SK-N-SH (cell line): ENCODE measurements at regions not wholly inside any gene's neighbourhood (a gene's known extent, or its start where the extent isn't known, plus 50 kb on each side); places are given as distances from the start of the nearest gene placed in this dataset.

Experiments used
- CTCF ChIA-PET: fragments of 300-600, 350-600 bp; formaldehyde crosslinking; extraction: SDS; loops from one replicate; lab custom pipeline; 2021; lab: Yijun Ruan, JAX
- POLR2A ChIA-PET: fragments of 350-600 bp; sonication (Branson Sonifier 250); formaldehyde crosslinking; extraction: SDS; loops from one replicate; lab custom pipeline; 2020; ENCODE audit warnings: antibody characterized with exemption, inconsistent platforms; lab: Yijun Ruan, JAX
- DNase-seq: peaks from one replicate; pipeline ENCODE4 v3.0.0; 2012
- H2AFZ ChIP-seq: fragments of 200-600 bp; sonication (generic); 2 replicates; pipeline ENCODE4 v1.8.1; 2016; ENCODE audit warnings: antibody characterized with exemption, mild to moderate bottlenecking, low read depth
- H3F3A ChIP-seq: fragments of 200-600 bp; sonication (generic); replicated peaks from 2 replicates; pipeline ENCODE3; 2016; ENCODE audit warnings: antibody characterized with exemption, mild to moderate bottlenecking; ENCODE audit not compliant: insufficient read depth
- H3K27ac ChIP-seq, 2 experiments: fragments of 200-500 bp in 1 of 2; fragments of 200-600 bp in 1 of 2; sonication (Bioruptor generic) in 1 of 2; sonication (generic), shearing (Covaris generic) in 1 of 2; 2 replicates each; pipeline versions ENCODE4 v1.5.1 to v1.6.1; 2014 to 2016; ENCODE audit warnings: low read depth in 2 of 2, inconsistent platforms in 1 of 2, low read length in 1 of 2, mild to moderate bottlenecking in 1 of 2, mixed read lengths in 1 of 2
- H3K27me3 ChIP-seq: fragments of 200-600 bp; sonication (generic), shearing (Covaris generic); 2 replicates; pipeline ENCODE4 v1.6.1; 2016; ENCODE audit warnings: mixed run types; ENCODE audit not compliant: insufficient read depth
- H3K36me3 ChIP-seq, 2 experiments: fragments of 200-500 bp in 1 of 2; fragments of 200-600 bp in 1 of 2; sonication (Bioruptor generic) in 1 of 2; sonication (generic) in 1 of 2; replicated peaks in 1 of 2; 2 replicates each; pipeline versions ENCODE3 to v1.5.1; 2014 to 2016; ENCODE audit warnings: low read length in 1 of 2, mild to moderate bottlenecking in 1 of 2; ENCODE audit not compliant: insufficient read depth in 2 of 2, control insufficient read depth in 1 of 2
- H3K4me1 ChIP-seq, 2 experiments: fragments of 200-500 bp in 1 of 2; fragments of 200-600 bp in 1 of 2; sonication (Bioruptor generic) in 1 of 2; sonication (generic), shearing (Covaris generic) in 1 of 2; 2 replicates each; pipeline versions ENCODE4 v1.5.1 to v1.6.1; 2014 to 2016; ENCODE audit warnings: low read depth in 1 of 2, low read length in 1 of 2, mixed run types in 1 of 2; ENCODE audit not compliant: insufficient read depth in 2 of 2, control insufficient read depth in 1 of 2
- H3K4me2 ChIP-seq: fragments of 200-600 bp; sonication (generic), shearing (Covaris generic); 2 replicates; pipeline ENCODE4 v1.6.1; 2017; ENCODE audit warnings: mixed run types
- H3K4me3 ChIP-seq, 2 experiments: fragments of 200-500 bp in 1 of 2; fragments of 200-600 bp in 1 of 2; sonication (Bioruptor generic) in 1 of 2; sonication (generic), shearing (Covaris generic) in 1 of 2; 2 replicates each; pipeline versions ENCODE4 v1.5.1 to v1.8.1; 2014 to 2016; ENCODE audit warnings: low read depth in 2 of 2, inconsistent platforms in 1 of 2, low read length in 1 of 2, mild to moderate bottlenecking in 1 of 2, mixed read lengths in 1 of 2, moderate library complexity in 1 of 2
- H3K79me2 ChIP-seq: fragments of 200-600 bp; sonication (generic); 2 replicates; pipeline ENCODE4 v1.8.1; 2017; ENCODE audit warnings: mild to moderate bottlenecking; ENCODE audit not compliant: insufficient read depth
- H3K9ac ChIP-seq: fragments of 200-600 bp; sonication (generic); 2 replicates; pipeline ENCODE4 v1.6.1; 2017; ENCODE audit warnings: mixed run types
- H3K9me2 ChIP-seq: fragments of 200-600 bp; sonication (generic); 2 replicates; pipeline ENCODE4 v1.6.1; 2017; ENCODE audit warnings: mixed run types
- H3K9me3 ChIP-seq: fragments of 200-600 bp; sonication (generic); 2 replicates; pipeline ENCODE4 v1.6.1; 2017; ENCODE audit warnings: mixed run types, mild to moderate bottlenecking, moderate library complexity
- H4K20me1 ChIP-seq: fragments of 200-600 bp; sonication (generic); 2 replicates; pipeline ENCODE4 v1.6.1; 2017; ENCODE audit warnings: mild to moderate bottlenecking, mixed run types; ENCODE audit not compliant: insufficient read depth
- CHD2 ChIP-seq: fragments of 150-350 bp; IDR thresholded peaks from 2 replicates; pipeline ENCODE4 v1.6.1; 2018; ENCODE audit warnings: low read length; ENCODE audit not compliant: partially characterized antibody
- CTCF ChIP-seq: fragments of 200-600 bp; sonication (generic); IDR thresholded peaks from 2 replicates; pipeline ENCODE4 v1.6.1; 2017; ENCODE audit warnings: antibody characterized with exemption, mild to moderate bottlenecking, moderate library complexity
- EP300 ChIP-seq, 2 experiments: IDR thresholded peaks; 2 replicates each; pipeline versions ENCODE4 v1.4.0 to v1.6.1; 2012; ENCODE audit warnings: borderline replicate concordance in 1 of 2, low read depth in 1 of 2, low read length in 1 of 2
- EZH2phosphoT487 ChIP-seq: fragments of 200-600 bp; sonication (generic); IDR thresholded peaks from 2 replicates; pipeline ENCODE4 v1.6.1; 2017; ENCODE audit warnings: low read depth, mixed run types, mild to moderate bottlenecking, antibody characterized with exemption, moderate library complexity, borderline replicate concordance
- FOSL2 ChIP-seq: IDR thresholded peaks from 2 replicates; pipeline ENCODE4 v1.4.0; 2012; ENCODE audit warnings: low read depth, mild to moderate bottlenecking, moderate library complexity, borderline replicate concordance
- IRF3 ChIP-seq: fragments of 150-350 bp; IDR thresholded peaks from 2 replicates; pipeline ENCODE4 v1.6.1; 2016; ENCODE audit warnings: mild to moderate bottlenecking, low read depth, low read length
- JUND ChIP-seq: IDR thresholded peaks from 2 replicates; pipeline ENCODE4 v1.4.0; 2012
- MXI1 ChIP-seq: IDR thresholded peaks from 2 replicates; pipeline ENCODE4 v1.6.1; 2012; ENCODE audit warnings: mild to moderate bottlenecking, low read depth, low read length, improper control_type of control experiment
- PBX3 ChIP-seq: IDR thresholded peaks from 2 replicates; pipeline ENCODE4; 2012
- POLR2AphosphoS5 ChIP-seq: IDR thresholded peaks from 2 replicates; pipeline ENCODE4 v1.6.1; 2012; ENCODE audit warnings: low read depth, low read length
- REST ChIP-seq: IDR thresholded peaks from 2 replicates; pipeline ENCODE4 v1.6.1; 2012; ENCODE audit warnings: mild to moderate bottlenecking, low read depth, low read length, moderate library complexity
- RFX5 ChIP-seq: IDR thresholded peaks from 2 replicates; pipeline ENCODE4 v1.6.1; 2012; ENCODE audit warnings: mild to moderate bottlenecking, improper control_type of control experiment, low read length
- RXRA ChIP-seq: IDR thresholded peaks from 2 replicates; pipeline ENCODE4 v1.4.0; 2012; ENCODE audit warnings: low read depth, mild to moderate bottlenecking, borderline replicate concordance
- TEAD4 ChIP-seq: IDR thresholded peaks from 2 replicates; pipeline ENCODE4 v1.4.0; 2012; ENCODE audit warnings: mild to moderate bottlenecking, borderline replicate concordance; ENCODE audit not compliant: insufficient read depth
- YY1 ChIP-seq: IDR thresholded peaks from 2 replicates; pipeline ENCODE4 v1.4.0; 2012; ENCODE audit warnings: low read depth, mild to moderate bottlenecking
- ZBTB33 ChIP-seq: IDR thresholded peaks from 2 replicates; pipeline ENCODE4 v1.4.0; 2012; ENCODE audit warnings: low read depth, borderline replicate concordance

GRCh38 chr4:34176609-34177008, 2067.7 kb downstream of the ARAP2 start (continued):
- TF ChIP-seq JUND (no peak), POLR2AphosphoS5 (no peak)

GRCh38 chr4:34178476-34178875, 2065.8 kb downstream of the ARAP2 start:
- ChIA-PET POLR2A (no interaction called here), CTCF (interaction anchor here (0.8 to 1.2 kb wide), 2 partner anchors 14 to 22 kb away, joined by 3 read pairs; no protein-coding TSS in a partner anchor)
- H4K20me1 ChIP-seq, result no peaks in the 10 kb centered on the region
- no peaks in the 10 kb centered on the region for H3K9me3 ChIP-seq
- no peaks in the 10 kb centered on the region for H3K36me3 ChIP-seq
- no peak overlapping the region for H3K27ac ChIP-seq
- H3K27me3 ChIP-seq, result no peaks in the 10 kb centered on the region
- no peak overlapping the region for H2AFZ ChIP-seq
- H3K4me3 ChIP-seq, result no peak overlapping the region
- DNase-seq, result no peak
- H3K79me2 ChIP-seq, result no peaks in the 10 kb centered on the region
- H3F3A ChIP-seq, result peaks cover 11% of the 10 kb centered on the region
- no peak for TF ChIP-seq CHD2
- no peak for TF ChIP-seq ZBTB33
- no peak for TF ChIP-seq CTCF
- TF ChIP-seq IRF3, result no peak
- TF ChIP-seq EZH2phosphoT487, result no peak
- TF ChIP-seq FOSL2, result no peak
- TF ChIP-seq YY1, result no peak
- no peak for TF ChIP-seq RXRA
- no peak for TF ChIP-seq RFX5
- TF ChIP-seq JUND, result no peak
- TF ChIP-seq MXI1, result no peak
- no peak for TF ChIP-seq TEAD4
- TF ChIP-seq REST, result no peak
- no peak for TF ChIP-seq EP300 (IDR thresholded peaks at IDR 0.05; ENCODE audit: borderline replicate concordance in 1 of 2, low read depth in 1 of 2, low read length in 1 of 2)
- no peak for TF ChIP-seq PBX3
- H3K9me2 ChIP-seq, result no peaks in the 10 kb centered on the region
- H3K4me2 ChIP-seq, result no peak overlapping the region
- H3K4me1 ChIP-seq, result peaks cover 0 to 14% of the 10 kb centered on the region in 2 experiments; a peak in 1 of 4 replicates
- no peak overlapping the region for H3K9ac ChIP-seq
